ENCODE measurements at regions not wholly inside any gene's neighbourhood (a gene's known extent, or its start where the extent isn't known, plus 50 kb on each side); places are given as distances from the start of the nearest gene placed in this dataset.

DNA sequence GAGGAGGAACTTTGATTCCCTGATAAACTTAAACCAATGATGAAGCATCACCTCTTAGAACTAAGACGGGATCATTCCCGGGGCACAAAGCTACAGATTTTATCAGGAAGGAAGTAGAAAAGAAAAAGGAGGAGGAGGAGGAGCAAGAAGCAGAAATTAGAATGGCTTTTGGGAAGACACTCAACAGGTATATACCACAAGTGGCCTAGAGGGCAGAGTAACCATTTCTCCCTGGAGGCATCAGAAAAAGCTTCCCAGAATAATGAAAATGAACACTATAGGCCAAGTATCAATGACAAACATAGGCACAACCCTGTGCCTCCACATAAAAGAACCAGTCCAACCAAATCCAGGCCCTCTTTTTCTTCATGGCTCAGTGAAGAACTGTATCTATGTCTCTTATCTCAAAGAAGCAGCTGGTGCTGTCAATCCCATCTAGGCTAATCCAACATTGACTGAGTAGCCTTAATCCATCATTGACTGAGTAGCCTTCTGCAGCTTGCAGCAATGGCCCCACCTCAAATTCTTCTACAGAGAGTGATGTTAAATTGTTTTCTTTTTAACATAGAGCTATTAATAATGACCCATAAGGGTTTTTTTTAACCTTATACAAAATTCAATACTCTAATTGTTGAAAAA, 178.8 kb upstream of the KIF2A start:
- Histone ChIP-seq H3K36me3 (no peaks in the 10 kb centered on the region), H3K27ac (no peak overlapping the region), H3K9me3 (ENCODE audit: low read depth) (no peaks in the 10 kb centered on the region), H3K4me3 (no peak overlapping the region), H3K4me1 (ENCODE audit: low read depth) (no peaks in the 10 kb centered on the region), H3K27me3 (no peaks in the 10 kb centered on the region)
- TF ChIP-seq, protein P1, sequence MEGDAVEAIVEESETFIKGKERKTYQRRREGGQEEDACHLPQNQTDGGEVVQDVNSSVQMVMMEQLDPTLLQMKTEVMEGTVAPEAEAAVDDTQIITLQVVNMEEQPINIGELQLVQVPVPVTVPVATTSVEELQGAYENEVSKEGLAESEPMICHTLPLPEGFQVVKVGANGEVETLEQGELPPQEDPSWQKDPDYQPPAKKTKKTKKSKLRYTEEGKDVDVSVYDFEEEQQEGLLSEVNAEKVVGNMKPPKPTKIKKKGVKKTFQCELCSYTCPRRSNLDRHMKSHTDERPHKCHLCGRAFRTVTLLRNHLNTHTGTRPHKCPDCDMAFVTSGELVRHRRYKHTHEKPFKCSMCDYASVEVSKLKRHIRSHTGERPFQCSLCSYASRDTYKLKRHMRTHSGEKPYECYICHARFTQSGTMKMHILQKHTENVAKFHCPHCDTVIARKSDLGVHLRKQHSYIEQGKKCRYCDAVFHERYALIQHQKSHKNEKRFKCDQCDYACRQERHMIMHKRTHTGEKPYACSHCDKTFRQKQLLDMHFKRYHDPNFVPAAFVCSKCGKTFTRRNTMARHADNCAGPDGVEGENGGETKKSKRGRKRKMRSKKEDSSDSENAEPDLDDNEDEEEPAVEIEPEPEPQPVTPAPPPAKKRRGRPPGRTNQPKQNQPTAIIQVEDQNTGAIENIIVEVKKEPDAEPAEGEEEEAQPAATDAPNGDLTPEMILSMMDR (IDR thresholded peaks at IDR 0.05; ENCODE audit: low read depth, low read length), result no peak
- DNase-seq (ENCODE audit: low read depth in 1 of 2, low spot score in 1 of 2), result no peak

DNA sequence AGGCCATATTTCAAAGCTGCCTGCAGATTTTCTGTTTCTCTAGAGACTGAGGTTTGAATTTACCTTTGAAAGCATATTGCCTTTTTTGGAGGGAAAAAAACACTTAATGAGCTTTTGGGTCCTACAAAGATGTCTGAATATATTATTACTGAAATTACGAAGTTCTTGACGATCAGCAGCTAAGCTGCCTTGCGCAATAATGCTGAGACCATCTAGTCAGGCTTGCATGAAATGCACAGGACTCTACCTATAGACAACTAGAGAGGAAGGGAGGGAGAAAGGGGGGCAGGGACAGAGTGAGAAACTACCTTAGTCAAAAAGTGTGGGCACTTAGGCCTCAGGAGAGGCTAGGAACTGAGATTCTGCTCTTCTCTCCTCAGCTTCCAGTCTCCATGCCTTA, 175.9 kb upstream of the KIF2A start:
- no peak overlapping the region for H3K27ac ChIP-seq
- H3K36me3 ChIP-seq, result no peaks in the 10 kb centered on the region
- H3K27me3 ChIP-seq, result no peaks in the 10 kb centered on the region
- DNase-seq (ENCODE audit: low read depth in 1 of 2, low spot score in 1 of 2), result no peak
- no peaks in the 10 kb centered on the region for H3K4me1 ChIP-seq (ENCODE audit: low read depth)
- no peaks in the 10 kb centered on the region for H3K9me3 ChIP-seq (ENCODE audit: low read depth)
- no peak overlapping the region for H3K4me3 ChIP-seq
- TF ChIP-seq, protein P1 (IDR thresholded peaks at IDR 0.05; ENCODE audit: low read depth, low read length), result no peak

DNA sequence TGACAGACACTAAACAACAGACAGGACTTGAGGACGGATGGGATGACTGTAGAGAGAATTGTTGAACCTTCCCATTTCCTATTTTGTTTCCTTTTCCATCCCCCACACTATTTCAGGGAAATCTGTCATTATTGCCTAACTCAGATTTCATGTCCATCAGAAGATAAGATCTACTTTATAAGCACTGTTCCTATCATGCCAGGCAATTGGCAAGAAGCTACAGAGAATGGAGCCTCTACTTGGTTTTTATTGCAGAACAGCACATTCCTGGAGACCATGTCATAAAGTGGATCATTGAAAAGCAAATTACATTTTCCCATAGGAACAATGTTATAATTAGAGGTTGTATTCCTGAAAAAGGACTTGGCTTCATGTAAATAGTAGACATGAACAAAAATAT, 173.7 kb upstream of the KIF2A start:
- DNase-seq (ENCODE audit: low read depth in 1 of 2, low spot score in 1 of 2), result no peak
- no peak overlapping the region for H3K4me3 ChIP-seq
- H3K9me3 ChIP-seq (ENCODE audit: low read depth), result no peaks in the 10 kb centered on the region
- no peaks in the 10 kb centered on the region for H3K27me3 ChIP-seq
- H3K4me1 ChIP-seq (ENCODE audit: low read depth), result no peaks in the 10 kb centered on the region
- H3K27ac ChIP-seq, result no peak overlapping the region
- TF ChIP-seq, protein P1 (IDR thresholded peaks at IDR 0.05; ENCODE audit: low read depth, low read length), result no peak
- H3K36me3 ChIP-seq, result no peaks in the 10 kb centered on the region

DNA sequence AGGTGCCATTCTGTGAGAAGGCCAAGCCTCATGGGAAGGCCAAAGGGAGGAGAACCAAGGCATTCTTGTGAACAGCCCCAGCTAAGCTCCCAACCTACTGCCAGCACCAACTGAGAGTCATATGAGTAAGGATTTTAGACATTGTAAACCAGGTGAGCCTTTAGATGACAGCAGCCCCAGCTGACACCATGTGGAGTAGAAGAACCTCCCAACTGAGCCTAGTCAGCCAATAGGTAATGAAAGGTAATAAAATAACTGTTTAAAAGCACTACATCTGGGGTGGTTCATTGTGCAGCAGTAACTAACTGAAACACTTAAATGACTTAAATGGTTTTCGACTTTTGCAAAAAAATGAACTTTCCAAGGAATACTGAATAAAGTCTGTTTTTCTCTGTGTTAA, 172.6 kb upstream of the KIF2A start:
- H3K27ac ChIP-seq, result no peak overlapping the region
- H3K4me3 ChIP-seq, result no peak overlapping the region
- H3K36me3 ChIP-seq, result no peaks in the 10 kb centered on the region
- H3K4me1 ChIP-seq (ENCODE audit: low read depth), result no peaks in the 10 kb centered on the region
- no peaks in the 10 kb centered on the region for H3K9me3 ChIP-seq (ENCODE audit: low read depth)
- DNase-seq (ENCODE audit: low read depth in 1 of 2, low spot score in 1 of 2), result no peak
- no peaks in the 10 kb centered on the region for H3K27me3 ChIP-seq
- TF ChIP-seq, protein P1 (IDR thresholded peaks at IDR 0.05; ENCODE audit: low read depth, low read length), result no peak

DNA sequence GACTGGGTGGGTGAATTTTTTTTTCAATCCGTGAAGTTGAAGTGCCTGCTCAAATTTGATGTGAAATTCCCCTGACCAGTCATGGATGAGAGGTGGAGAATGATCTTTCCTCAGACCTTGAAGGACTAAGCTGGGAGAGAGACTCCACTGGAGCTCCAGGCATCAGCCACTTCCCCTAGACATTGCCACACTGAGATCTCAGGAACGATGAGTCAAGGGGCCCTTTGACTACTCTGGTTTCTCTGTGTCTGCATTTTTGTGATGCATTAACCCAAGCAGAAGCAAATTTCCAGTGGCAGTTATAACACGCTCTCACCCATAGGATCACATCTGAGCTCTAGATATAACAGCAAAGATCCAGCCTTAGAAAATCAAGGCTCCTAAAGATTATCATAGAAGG, 171.2 kb upstream of the KIF2A start:
- no peaks in the 10 kb centered on the region for H3K9me3 ChIP-seq (ENCODE audit: low read depth)
- TF ChIP-seq, protein P1 (IDR thresholded peaks at IDR 0.05; ENCODE audit: low read depth, low read length), result no peak
- no peaks in the 10 kb centered on the region for H3K36me3 ChIP-seq
- DNase-seq (ENCODE audit: low read depth in 1 of 2, low spot score in 1 of 2), result no peak
- H3K4me1 ChIP-seq (ENCODE audit: low read depth), result no peaks in the 10 kb centered on the region
- H3K27ac ChIP-seq, result no peak overlapping the region
- H3K27me3 ChIP-seq, result no peaks in the 10 kb centered on the region
- H3K4me3 ChIP-seq, result no peak overlapping the region

All from cardiac muscle cell (in vitro differentiated cells and primary cell).